GM21526 (cell line): ENCODE measurements at regions not wholly inside any gene's neighbourhood (a gene's known extent, or its start where the extent isn't known, plus 50 kb on each side); places are given as distances from the start of the nearest gene placed in this dataset.
"Not testable (repeated sequence)": the region's sequence is repeated elsewhere in the genome, so short reads cannot be mapped to it uniquely, and the experiment has no call there.

ENCODE experiments used
- ATAC-seq: cut with Tn5 transposase; IDR thresholded peaks from one replicate; pipeline ENCODE4 v1.9.1; 2021; ENCODE audit warnings: moderate library complexity; ENCODE audit not compliant: unreplicated experiment, low FRiP score

DNA sequence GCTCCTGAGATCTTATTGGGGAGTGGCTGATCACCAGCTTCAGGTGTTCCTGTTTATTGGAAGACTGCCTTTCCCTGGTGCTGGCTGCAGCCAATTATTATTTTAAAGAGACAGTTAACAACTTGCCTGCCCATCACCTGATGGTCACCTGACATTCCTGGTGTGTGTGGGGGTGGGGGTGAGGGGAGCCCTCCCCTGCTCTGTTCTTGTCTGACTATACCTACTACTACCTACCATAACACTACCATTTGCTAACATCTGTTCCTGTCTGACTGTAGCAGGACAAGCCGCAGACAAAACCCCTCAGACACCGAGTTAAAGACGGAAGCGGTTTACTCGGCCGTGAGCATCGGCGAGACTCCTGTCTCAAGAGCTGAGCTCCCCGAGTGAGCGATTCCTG is 54.9 kb upstream of the NBPF3 start:
- ATAC-seq, result no peak

DNA sequence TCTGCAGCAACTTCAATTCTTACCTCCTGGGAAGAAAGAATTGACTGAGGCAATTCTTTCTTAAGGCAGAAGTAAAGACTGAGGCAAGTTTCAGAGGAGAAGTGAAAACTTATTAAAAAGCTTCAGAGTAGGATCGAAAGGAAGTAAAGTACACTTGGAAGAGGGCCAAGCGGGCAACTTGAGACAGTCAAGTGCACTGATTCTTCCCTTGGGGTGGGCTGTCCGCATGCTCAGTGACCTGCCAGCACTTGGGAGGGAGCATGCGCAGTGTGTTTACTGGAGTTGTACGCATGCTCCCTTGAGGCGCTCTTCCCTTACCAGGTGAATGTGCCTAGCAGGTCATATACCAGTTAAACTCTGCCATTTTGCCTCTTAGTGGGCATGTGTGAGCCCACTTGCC is 55.3 kb upstream of the NBPF3 start:
- ATAC-seq, result no peak

DNA sequence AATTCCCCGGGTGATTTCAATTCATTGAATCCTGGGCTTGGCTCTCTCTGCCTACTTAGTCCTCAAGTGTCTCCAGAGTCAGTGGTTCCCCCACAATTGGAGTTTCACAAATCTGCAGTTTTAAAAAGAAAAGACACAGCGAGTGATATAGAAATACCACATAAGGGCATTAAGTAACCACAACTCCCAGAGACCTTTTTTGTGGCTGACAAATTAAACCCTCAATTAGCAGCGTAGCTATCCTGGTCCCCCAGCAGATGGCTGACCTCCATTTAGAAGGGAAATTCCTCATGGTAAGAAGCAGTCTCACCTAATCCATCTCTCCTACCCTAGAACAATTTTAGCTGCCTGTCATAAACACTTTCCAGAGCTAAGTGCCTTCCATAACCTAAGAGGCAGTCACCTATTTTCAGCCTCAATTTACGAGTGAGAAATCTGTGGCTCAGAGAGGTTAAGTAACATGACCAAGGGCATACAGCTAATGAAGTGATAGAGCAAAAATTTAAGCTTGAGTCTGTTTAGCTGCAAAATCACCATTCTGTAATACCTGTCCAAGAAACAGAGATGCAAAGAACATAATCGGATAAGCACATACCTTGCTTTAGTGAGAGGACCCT is 56.0 kb upstream of the NBPF3 start:
- ATAC-seq, result no peak

DNA sequence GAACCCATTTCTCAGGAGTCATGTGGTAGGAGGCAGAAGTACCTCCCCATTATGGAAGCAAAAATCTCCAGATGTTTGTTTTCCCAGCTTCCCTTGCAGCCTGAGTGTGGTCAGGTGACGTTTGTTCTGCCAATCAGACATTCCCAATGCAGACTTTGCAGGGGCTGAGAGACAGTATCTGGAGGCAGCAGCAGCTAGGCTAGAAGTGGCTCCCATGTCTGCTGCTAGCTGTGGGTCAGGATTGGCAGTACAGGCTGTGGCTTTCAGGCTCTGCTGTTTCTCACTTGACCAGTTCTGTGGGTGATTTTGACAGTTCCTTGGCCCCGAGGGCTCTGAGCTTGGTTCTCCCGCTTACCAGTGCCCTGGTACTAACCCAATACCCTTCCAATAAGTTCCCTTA is 58.6 kb upstream of the NBPF3 start:
- no peak for ATAC-seq

GRCh38 chr1:21380147-21380546 is 59.8 kb upstream of the NBPF3 start:
- not testable (repeated sequence) for ATAC-seq

GRCh38 chr1:21379571-21379970 is 60.4 kb upstream of the NBPF3 start:
- ATAC-seq, result no peak

DNA sequence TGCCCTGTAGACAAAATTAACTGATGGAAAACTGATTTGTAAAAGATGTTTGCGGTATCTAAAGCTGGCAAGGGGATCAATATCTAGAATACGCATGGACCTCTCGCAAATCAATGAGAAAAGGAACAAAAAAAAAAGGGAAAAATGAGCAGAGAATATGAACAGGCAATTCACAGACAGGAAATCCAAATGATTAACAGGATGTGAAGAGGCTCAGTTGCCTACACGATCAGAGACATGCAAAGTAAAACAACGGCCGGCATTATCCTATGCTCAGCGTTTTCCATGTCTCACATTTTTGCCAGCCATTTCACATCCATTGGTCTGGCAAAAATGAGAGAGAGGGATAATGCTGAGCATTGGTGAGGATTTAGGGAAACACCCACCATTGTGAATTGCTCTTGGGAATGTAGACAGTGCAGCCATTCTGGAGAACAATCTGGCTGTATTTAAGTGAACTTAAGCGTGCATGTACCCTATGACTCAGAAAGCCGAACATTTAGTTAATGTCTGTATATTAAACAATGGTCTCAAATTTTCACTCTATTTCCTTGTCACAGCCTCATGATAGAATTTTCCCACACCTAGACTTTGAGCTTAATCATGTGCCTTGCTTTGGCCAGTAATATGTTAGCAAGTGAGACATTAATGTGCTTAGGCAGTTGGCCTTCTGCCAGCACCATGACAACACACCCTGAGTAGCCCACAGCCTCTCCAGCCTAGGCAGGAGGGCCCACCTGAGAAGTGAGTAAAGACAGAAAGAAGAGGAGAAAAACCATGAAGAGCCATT is 61.0 kb upstream of the NBPF3 start:
- ATAC-seq, result no peak

DNA sequence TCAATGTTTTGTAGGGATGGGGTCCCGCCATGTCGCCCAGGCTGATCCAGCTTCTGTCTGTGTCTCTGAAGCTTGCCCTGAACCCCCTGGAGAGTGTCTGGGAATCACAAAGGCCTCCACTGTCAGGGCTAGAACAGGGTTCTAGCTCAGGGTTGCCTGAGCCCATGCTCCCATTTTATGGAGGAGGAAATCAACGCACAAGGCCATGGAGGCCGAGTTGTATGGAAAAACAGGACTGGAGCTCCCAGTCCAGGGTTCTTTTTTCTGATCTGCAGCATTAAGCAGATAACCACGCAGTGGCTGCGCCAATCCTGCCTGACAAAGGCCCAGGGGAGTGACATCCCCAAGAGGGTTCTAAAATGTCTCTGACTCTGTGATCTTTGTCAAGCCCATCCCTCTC is 67.6 kb upstream of the NBPF3 start:
- ATAC-seq, result no peak

- no peak for ATAC-seq
Measured at GRCh38 chr1:21369905-21370304, 70.0 kb upstream of the NBPF3 start.

GRCh38 chr1:21368515-21369289 is 71.2 kb upstream of the NBPF3 start:
- ATAC-seq, result no peak

DNA sequence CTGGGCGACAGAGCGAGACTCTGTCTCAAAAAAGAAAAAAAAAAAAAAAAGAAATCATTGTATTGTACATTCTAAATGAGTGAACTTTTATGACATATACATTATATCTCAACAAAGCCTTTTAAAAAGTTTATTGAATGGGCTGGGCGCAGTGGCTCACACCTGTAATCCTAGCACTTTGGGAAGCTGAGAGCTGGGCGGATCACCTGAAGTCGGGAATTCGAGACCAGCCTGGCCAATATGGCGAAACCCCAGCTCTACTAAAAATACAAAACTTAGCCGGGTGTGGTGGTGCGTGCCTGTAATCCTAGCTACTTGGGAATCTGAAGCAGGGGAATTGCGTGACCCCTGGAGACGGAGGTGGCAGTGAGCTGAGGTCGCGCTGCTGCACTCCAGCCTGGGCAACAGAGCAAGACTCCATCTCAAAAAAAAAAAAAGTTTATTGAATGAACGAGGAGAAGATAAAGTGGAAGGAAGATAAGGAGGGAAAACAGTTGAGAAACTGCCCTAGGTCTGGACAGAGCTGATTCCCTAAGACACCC is 71.9 kb upstream of the NBPF3 start:
- ATAC-seq, result not testable (repeated sequence)

GRCh38 chr1:21366288-21366687 is 73.6 kb upstream of the NBPF3 start:
- no peak for ATAC-seq

GRCh38 chr1:21365036-21365435 is 74.8 kb upstream of the ECE1 start:
- ATAC-seq, result no peak

DNA sequence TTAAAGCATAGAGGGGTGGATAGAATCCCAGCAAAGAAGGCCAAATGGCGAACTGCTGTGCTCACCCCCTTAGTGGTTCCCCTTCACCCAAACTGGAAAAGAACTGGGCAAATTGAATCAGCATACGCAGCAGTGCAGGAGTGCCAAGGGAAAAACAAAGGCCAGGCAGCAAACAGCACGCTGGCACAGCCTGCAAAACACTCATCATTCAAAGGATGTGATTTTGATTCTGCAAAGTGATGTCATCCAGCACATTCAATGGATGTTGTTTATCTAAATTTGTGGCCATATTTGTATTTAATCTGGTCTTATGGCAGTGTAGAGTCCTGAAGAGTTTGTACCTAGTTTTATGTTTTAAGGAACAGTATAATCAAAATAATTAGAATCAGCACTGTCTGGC is 71.8 kb upstream of the ECE1 start:
- ATAC-seq, result no peak

DNA sequence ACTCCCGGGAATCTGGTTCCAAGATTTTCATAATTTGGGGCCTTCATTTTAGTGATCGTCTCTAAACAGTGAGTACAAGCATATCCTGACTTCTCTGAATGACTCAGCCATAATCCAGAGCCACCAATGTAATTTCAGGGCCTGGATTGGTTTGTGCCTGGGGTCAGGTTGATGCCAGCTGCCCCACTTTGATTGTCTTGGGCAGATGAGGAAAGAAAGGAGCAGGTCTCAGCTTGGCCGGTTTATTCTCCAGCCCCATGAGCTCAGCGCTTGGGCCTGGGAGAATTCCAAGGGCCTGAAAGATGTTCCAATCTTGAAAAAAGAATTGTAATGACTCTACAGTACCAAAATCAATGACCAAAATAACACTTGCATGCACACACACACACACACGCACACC is 71.2 kb upstream of the ECE1 start:
- ATAC-seq, result no peak

DNA sequence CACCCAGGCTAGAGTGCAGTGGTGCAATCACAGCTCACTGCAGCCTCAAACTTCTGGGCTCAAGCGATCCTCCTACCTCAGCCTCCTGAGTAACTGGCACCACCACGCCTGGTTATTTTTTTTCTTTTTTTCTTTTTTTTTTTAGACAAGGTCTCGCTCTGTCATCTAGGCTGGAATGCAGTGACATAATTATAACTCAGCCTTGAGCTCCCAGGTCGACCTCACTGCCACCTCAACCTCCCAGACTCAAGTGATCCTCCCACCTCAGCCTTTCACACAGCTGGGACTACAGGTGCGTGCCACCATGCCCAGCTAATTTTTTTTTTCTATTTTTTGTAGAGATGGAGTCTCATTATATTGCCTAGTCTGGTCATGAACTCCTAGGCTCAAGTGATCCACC is 66.9 kb upstream of the ECE1 start:
- no peak for ATAC-seq

- no peak for ATAC-seq
Measured at GRCh38 chr1:21355956-21356355, 65.7 kb upstream of the ECE1 start.

DNA sequence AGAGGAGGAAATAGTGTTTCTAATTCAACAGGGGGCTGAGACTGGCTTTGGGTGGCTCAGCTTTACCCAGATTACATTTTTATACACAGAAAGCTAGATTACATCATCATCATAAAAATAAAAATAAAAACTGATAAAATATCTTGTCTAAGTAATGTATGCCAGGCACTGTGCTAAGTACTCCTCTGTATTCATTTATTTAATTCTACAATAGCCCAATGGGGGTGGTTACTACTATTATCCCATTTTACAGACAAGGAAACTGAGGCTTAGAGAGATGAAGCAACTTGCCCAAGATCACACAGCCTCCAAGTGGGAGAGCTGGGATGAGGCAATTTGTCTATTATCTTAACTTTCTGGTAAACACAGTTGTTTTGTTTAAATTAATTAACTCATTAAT is 62.3 kb upstream of the ECE1 start:
- ATAC-seq, result no peak

GRCh38 chr1:21351901-21352300 is 61.6 kb upstream of the ECE1 start:
- no peak for ATAC-seq

DNA sequence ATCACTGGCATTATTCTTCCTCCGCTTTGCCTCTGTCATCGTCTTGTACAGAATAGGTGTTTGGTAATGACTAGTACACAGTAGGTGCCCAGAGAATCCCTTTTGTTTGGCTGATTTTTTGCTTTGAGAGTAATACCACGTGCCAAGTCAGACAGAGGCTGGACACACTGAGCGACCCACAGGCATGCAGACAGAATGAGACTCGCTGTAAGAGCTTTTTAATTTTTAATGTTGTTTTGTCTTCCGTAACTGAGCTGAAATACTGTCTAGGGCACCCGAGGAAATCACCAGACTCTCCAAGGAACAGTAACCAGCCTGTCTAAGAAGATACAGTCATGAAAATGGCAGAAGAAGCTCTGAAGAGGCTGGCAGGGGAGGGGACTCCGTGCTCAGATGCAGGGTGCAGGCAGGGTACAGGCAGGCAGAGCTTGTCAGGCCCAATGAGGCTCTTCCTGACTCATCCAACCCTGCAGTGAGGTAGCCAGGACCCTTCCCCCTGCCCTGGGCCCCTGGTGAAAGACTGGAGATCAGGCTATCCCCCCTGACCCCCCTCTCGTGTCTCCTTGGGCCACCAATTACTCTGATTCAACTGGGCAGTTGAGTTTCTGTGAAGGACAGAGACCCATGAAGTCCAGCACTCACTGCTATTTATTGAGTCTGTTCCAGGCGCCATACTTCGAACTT is 60.1 kb upstream of the ECE1 start:
- no peak for ATAC-seq

DNA sequence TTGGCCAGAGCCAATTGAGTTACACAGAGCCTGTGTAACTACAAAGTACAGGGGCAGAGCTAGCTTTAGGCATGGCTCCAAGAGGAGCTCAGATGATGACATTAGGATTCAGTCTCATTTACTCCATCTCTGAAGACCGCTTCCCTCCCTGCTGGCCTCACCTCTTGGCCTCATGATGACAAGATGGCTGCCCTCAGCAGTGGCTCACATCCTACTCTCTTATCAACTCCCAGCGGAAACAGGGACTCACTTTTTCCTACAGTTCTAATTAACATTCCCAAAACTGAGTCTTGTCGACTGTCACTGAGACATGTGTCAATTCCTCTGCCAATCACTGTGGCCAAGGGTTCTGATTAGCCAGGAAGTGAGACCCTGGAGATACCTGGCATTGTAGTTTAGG is 59.4 kb upstream of the ECE1 start:
- ATAC-seq, result no peak
